ENCODE measurements at regions not wholly inside any gene's neighbourhood (a gene's known extent, or its start where the extent isn't known, plus 50 kb on each side); places are given as distances from the start of the nearest gene placed in this dataset.

GRCh38 chr3:94307588-94307987 lies 244.7 kb downstream of the NSUN3 start:
- TF ChIP-seq EP300 (IDR thresholded peaks at IDR 0.05): no peak
- no peak for TF ChIP-seq CTCF (IDR thresholded peaks at IDR 0.05)
- no peak for TF ChIP-seq POLR2AphosphoS5 (IDR thresholded peaks at IDR 0.05)
- TF ChIP-seq POLR2A (IDR thresholded peaks at IDR 0.05; ENCODE audit: low read depth): no peak
